ENCODE measurements at regions not wholly inside any gene's neighbourhood (a gene's known extent, or its start where the extent isn't known, plus 50 kb on each side); places are given as distances from the start of the nearest gene placed in this dataset.

- DNase-seq (ENCODE audit: low read depth): no peak
These were observed 273.1 kb downstream of the TTLL7 start for GRCh38 chr1:83725735-83726360.

GRCh38 chr1:83718338-83718737 lies 280.6 kb downstream of the TTLL7 start:
- DNase-seq (ENCODE audit: low read depth): no peak

- DNase-seq (ENCODE audit: low read depth): no peak
These were observed 281.1 kb downstream of the TTLL7 start for GRCh38 chr1:83717785-83718184.

- no peak for DNase-seq (ENCODE audit: low read depth)
These were observed 282.3 kb downstream of the TTLL7 start for GRCh38 chr1:83716641-83717040.

- DNase-seq (ENCODE audit: low read depth): no peak
These were observed 283.4 kb downstream of the TTLL7 start for GRCh38 chr1:83715550-83715949.

GRCh38 chr1:83709662-83710061 lies 289.3 kb downstream of the TTLL7 start:
- no peak for DNase-seq (ENCODE audit: low read depth)

GRCh38 chr1:83706354-83706938 lies 292.5 kb downstream of the TTLL7 start:
- no peak for DNase-seq (ENCODE audit: low read depth)

- no peak for DNase-seq (ENCODE audit: low read depth)
These were observed 293.8 kb downstream of the TTLL7 start for GRCh38 chr1:83705091-83705490.

- no peak for DNase-seq (ENCODE audit: low read depth)
These were observed 294.6 kb downstream of the TTLL7 start for GRCh38 chr1:83704350-83704749.

- no peak for DNase-seq (ENCODE audit: low read depth)
These were observed 296.6 kb downstream of the TTLL7 start for GRCh38 chr1:83702356-83702755.

GRCh38 chr1:83701355-83701754 lies 297.6 kb downstream of the TTLL7 start:
- DNase-seq (ENCODE audit: low read depth): no peak

- DNase-seq (ENCODE audit: low read depth): no peak
These were observed 300.3 kb downstream of the TTLL7 start for GRCh38 chr1:83698644-83699043.

- DNase-seq (ENCODE audit: low read depth): no peak
These were observed 301.0 kb downstream of the TTLL7 start for GRCh38 chr1:83697961-83698360.

- no peak for DNase-seq (ENCODE audit: low read depth)
These were observed 301.7 kb downstream of the TTLL7 start for GRCh38 chr1:83697220-83697619.

- DNase-seq (ENCODE audit: low read depth): no peak
These were observed 304.5 kb downstream of the TTLL7 start for GRCh38 chr1:83694449-83694848.

- no peak for DNase-seq (ENCODE audit: low read depth)
These were observed 305.4 kb downstream of the TTLL7 start for GRCh38 chr1:83693427-83694126.

- DNase-seq (ENCODE audit: low read depth): no peak
These were observed 306.2 kb downstream of the TTLL7 start for GRCh38 chr1:83692524-83693381.

GRCh38 chr1:83691953-83692500 lies 306.9 kb downstream of the TTLL7 start:
- DNase-seq (ENCODE audit: low read depth): no peak

- DNase-seq (ENCODE audit: low read depth): no peak
These were observed 308.7 kb downstream of the TTLL7 start for GRCh38 chr1:83689921-83690868.

GRCh38 chr1:83682132-83682531 lies 316.8 kb downstream of the TTLL7 start:
- no peak for DNase-seq (ENCODE audit: low read depth)

GRCh38 chr1:83676106-83676505 lies 322.8 kb downstream of the TTLL7 start:
- no peak for DNase-seq (ENCODE audit: low read depth)
